ENCODE measurements at regions not wholly inside any gene's neighbourhood (a gene's known extent, or its start where the extent isn't known, plus 50 kb on each side); places are given as distances from the start of the nearest gene placed in this dataset.

DNA sequence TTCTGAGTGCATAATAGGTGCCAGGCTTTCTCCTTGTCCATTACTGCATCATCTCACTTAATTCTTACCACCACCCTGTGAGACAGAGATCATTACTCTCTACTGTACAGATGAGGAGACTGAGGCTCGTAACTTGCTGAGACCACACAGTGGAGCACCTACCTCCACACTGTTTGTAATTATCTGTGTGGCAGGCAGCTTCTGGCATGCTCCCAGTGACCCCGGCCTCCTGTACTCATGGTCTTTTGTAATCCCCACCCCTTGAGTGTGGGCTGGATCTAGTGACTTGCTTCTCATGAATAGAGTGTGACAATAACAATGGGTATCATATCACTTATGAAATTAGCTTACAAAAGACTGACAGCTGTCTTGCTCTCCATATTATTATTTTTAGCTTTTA is 407.3 kb downstream of the MATN1 start:
- H3K36me3 ChIP-seq: no peaks in the 10 kb centered on the region
- H3K4me3 ChIP-seq: no peak overlapping the region
- DNase-seq (ENCODE audit: low spot score in 2 of 2): no peak
- H3K4me1 ChIP-seq: no peaks in the 10 kb centered on the region
- no peak overlapping the region for H3K27ac ChIP-seq
- H3K27me3 ChIP-seq: peaks cover 0 to 30% of the 10 kb centered on the region in 2 donors
- WGBS, 2 donors: 75 to 95% methylated on average over 2 of the region's 2 CpGs
- H3K9me3 ChIP-seq: peaks cover 0 to 6% (median 0%) of the 10 kb centered on the region in 4 donors
- TF ChIP-seq EP300 (IDR thresholded peaks at IDR 0.05): no peak
- no peak for TF ChIP-seq POLR2A (IDR thresholded peaks at IDR 0.05)
- TF ChIP-seq, protein P1, sequence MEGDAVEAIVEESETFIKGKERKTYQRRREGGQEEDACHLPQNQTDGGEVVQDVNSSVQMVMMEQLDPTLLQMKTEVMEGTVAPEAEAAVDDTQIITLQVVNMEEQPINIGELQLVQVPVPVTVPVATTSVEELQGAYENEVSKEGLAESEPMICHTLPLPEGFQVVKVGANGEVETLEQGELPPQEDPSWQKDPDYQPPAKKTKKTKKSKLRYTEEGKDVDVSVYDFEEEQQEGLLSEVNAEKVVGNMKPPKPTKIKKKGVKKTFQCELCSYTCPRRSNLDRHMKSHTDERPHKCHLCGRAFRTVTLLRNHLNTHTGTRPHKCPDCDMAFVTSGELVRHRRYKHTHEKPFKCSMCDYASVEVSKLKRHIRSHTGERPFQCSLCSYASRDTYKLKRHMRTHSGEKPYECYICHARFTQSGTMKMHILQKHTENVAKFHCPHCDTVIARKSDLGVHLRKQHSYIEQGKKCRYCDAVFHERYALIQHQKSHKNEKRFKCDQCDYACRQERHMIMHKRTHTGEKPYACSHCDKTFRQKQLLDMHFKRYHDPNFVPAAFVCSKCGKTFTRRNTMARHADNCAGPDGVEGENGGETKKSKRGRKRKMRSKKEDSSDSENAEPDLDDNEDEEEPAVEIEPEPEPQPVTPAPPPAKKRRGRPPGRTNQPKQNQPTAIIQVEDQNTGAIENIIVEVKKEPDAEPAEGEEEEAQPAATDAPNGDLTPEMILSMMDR (IDR thresholded peaks at IDR 0.05): no peak

DNA sequence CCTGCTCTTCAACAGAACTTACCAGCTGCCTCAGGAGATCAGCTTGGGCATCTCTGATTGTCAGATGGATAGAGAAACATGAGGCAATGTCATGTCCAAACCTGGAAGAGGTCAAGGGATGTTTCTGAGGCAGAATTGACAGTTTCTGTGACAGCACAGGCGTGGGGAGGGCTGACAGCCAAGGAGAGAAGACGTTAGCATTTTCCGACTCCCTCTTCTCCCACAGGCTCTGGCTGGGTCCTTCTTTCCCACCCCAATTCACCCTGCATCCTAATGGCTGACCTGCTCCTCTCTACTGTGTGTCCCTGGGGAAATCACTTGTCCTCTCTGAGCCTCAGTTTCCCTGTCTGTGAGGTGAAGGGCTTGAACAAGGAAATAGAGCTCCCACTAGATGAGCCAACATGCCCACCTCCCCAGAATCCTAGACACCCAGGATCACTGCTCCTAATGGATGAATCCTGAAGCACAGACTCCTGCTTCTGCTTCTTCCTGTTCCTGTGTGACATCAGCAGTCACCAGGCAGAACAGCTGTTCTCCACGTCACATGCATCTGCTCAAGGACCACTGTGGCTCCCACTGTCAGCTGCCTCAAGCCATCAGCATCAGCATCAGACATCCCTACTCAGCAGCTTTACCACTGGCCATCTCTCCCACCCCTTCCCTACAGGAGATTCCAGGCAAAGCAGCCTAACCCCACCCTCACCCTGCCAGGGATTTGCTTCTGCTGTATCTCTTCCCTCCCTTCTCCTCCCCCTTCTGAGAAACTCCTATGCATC is 408.0 kb downstream of the MATN1 start:
- no peak overlapping the region for H3K27ac ChIP-seq
- no peak overlapping the region for H3K4me3 ChIP-seq
- no peak for DNase-seq (ENCODE audit: low spot score in 2 of 2)
- TF ChIP-seq EP300 (IDR thresholded peaks at IDR 0.05): no peak
- TF ChIP-seq POLR2A (IDR thresholded peaks at IDR 0.05): no peak
- TF ChIP-seq, protein P1 (IDR thresholded peaks at IDR 0.05): no peak
- H3K27me3 ChIP-seq: peaks cover 0 to 30% of the 10 kb centered on the region in 2 donors
- peaks cover 0 to 6% (median 0%) of the 10 kb centered on the region in 4 donors for H3K9me3 ChIP-seq
- H3K36me3 ChIP-seq: no peaks in the 10 kb centered on the region
- H3K4me1 ChIP-seq: no peaks in the 10 kb centered on the region
- WGBS, 2 donors: 54 to 56% methylated on average over 4 of the region's 4 CpGs

DNA sequence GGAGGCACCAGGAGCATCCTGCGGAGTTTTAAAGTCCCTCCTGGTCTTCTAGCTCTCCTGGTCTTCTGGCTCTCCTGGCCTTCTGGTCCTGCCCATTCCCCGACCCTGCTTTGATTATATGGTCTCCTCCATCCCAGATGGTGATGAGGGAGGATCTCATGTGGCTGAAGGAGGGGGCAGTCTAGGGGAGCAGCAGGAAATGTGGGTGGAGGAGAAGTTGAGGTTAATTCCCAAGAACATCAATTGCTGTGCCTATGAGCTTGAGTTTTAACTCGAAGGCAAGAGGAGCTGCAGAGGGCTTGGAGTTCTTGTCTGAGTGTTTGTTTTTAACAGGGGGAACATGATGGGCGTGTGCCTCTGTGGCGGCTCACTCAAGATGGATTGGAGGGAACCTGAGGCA is 408.8 kb downstream of the MATN1 start:
- no peaks in the 10 kb centered on the region for H3K4me1 ChIP-seq
- no peak overlapping the region for H3K4me3 ChIP-seq
- no peak for TF ChIP-seq POLR2A (IDR thresholded peaks at IDR 0.05)
- no peak for TF ChIP-seq EP300 (IDR thresholded peaks at IDR 0.05)
- TF ChIP-seq, protein P1 (IDR thresholded peaks at IDR 0.05): no peak
- H3K9me3 ChIP-seq: peaks cover 0 to 6% (median 0%) of the 10 kb centered on the region in 4 donors
- H3K27ac ChIP-seq: no peak overlapping the region
- DNase-seq (ENCODE audit: low spot score in 2 of 2): no peak
- H3K27me3 ChIP-seq: peaks cover 0 to 24% of the 10 kb centered on the region in 2 donors
- WGBS, 2 donors: 55 to 67% methylated on average over 5 of the region's 5 CpGs
- no peaks in the 10 kb centered on the region for H3K36me3 ChIP-seq

DNA sequence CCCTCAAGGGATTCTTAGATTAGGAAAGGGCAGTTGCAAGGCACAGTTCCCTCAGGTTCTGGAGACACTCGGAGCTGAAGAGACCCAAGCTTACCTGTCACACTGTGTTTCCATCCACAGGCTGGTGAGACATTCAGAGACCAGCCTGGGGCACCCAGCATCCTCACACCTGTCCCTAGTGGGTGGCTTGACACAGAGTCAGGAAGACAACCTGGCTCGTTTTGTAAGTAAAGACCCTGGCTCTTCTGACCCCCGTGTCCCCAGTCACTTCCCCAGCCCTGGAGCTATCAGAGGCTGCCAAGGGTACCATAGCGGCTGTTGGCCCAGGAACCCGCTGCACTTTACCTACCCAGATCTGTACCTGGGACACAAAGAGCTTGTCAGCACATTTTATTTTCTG is 409.8 kb downstream of the MATN1 start:
- H3K27ac ChIP-seq: no peak overlapping the region
- no peaks in the 10 kb centered on the region for H3K4me1 ChIP-seq
- no peak overlapping the region for H3K4me3 ChIP-seq
- 81 to 88% methylated on average over 4 to 5 of the region's 5 CpGs for WGBS, 2 donors
- no peak for TF ChIP-seq POLR2A (IDR thresholded peaks at IDR 0.05)
- no peak for TF ChIP-seq EP300 (IDR thresholded peaks at IDR 0.05)
- TF ChIP-seq, protein P1 (IDR thresholded peaks at IDR 0.05): no peak
- H3K9me3 ChIP-seq: peaks cover 0 to 6% (median 0%) of the 10 kb centered on the region in 4 donors
- H3K27me3 ChIP-seq: peaks cover 0 to 18% of the 10 kb centered on the region in 2 donors
- no peak for DNase-seq (ENCODE audit: low spot score in 2 of 2)
- no peaks in the 10 kb centered on the region for H3K36me3 ChIP-seq

DNA sequence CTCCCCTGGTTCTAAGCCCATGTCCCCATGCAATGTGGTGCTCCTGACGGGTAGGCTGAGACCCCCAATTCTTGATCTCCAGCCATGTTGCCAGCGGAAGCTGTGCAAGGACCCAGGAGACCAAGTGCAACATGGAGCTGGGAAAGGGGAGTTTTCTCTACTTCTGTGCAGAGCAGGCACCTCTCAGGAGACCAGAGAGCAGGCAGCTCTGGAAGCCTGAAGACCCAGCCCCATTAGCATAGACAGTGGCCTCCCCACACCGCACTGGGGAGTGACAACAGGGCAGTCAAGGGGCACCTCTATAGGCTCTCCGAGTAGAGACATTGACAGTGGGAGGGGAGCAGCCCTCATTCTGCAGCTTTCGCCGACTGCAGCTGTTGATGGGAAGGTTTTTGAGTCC is 410.2 kb downstream of the MATN1 start:
- H3K27me3 ChIP-seq: peaks cover 0 to 18% of the 10 kb centered on the region in 2 donors
- no peak for DNase-seq (ENCODE audit: low spot score in 2 of 2)
- 73 to 100% methylated on average over 2 to 6 of the region's 6 CpGs for WGBS, 2 donors

More for the DNA sequence above, 410.2 kb downstream of the MATN1 start:
- Histone ChIP-seq H3K27ac (no peak overlapping the region), H3K36me3 (no peaks in the 10 kb centered on the region), H3K4me1 (no peaks in the 10 kb centered on the region), H3K4me3 (no peak overlapping the region), H3K9me3 (peaks cover 0 to 6% (median 0%) of the 10 kb centered on the region in 4 donors)
- TF ChIP-seq EP300 (IDR thresholded peaks at IDR 0.05) (no peak), POLR2A (IDR thresholded peaks at IDR 0.05) (no peak)
- TF ChIP-seq, protein P1 (IDR thresholded peaks at IDR 0.05): no peak
